Neural cell (in vitro differentiated cells): ENCODE measurements at regions not wholly inside any gene's neighbourhood (a gene's known extent, or its start where the extent isn't known, plus 50 kb on each side); places are given as distances from the start of the nearest gene placed in this dataset.

ENCODE experiments used
- H2AFZ ChIP-seq: fragments of 200-600, 300-800 bp; sonication (generic), shearing (Covaris generic); 2 replicates; pipeline ENCODE4 v1.6.0; 2014; ENCODE audit warnings: low read depth, mild to moderate bottlenecking, antibody characterized with exemption, low read length, moderate library complexity
- H3F3A ChIP-seq: fragments of 200-600 bp; shearing (Covaris generic); 2 replicates; pipeline ENCODE4 v1.6.1; 2016; ENCODE audit warnings: mild to moderate bottlenecking, moderate library complexity, mixed read lengths, antibody characterized with exemption, low read length; ENCODE audit not compliant: insufficient read depth, poor library complexity, severe bottlenecking
- H3K27ac ChIP-seq: fragments of 200-600, 300-800 bp; sonication (generic), shearing (Covaris generic); 2 replicates; pipeline ENCODE4 v1.5.1; 2014; ENCODE audit warnings: mild to moderate bottlenecking, low read length, moderate library complexity
- H3K27me3 ChIP-seq: fragments of 300-800, 200-600 bp; sonication (generic), shearing (Covaris generic); 2 replicates; pipeline ENCODE4 v1.6.0; 2014; ENCODE audit warnings: mild to moderate bottlenecking, low read depth, low read length, moderate library complexity; ENCODE audit not compliant: insufficient read depth
- H3K36me3 ChIP-seq: fragments of 300-800, 200-600 bp; sonication (generic), shearing (Covaris generic); 2 replicates; pipeline ENCODE4 v1.5.1; 2014; ENCODE audit warnings: mild to moderate bottlenecking, antibody characterized with exemption, low read length, moderate library complexity; ENCODE audit not compliant: insufficient read depth
- H3K4me2 ChIP-seq: fragments of 300-800, 200-600 bp; sonication (generic), shearing (Covaris generic); 2 replicates; pipeline ENCODE4 v1.6.0; 2014; ENCODE audit warnings: mild to moderate bottlenecking, low read length
- H3K4me3 ChIP-seq: fragments of 300-800, 200-600 bp; sonication (generic), shearing (Covaris generic); 2 replicates; pipeline ENCODE4 v1.5.1; 2014; ENCODE audit warnings: mild to moderate bottlenecking, low read length, moderate library complexity
- H3K79me2 ChIP-seq: fragments of 200-600 bp; shearing (Covaris generic); replicated peaks from 2 replicates; pipeline ENCODE4 v1.6.0; 2014; ENCODE audit warnings: mild to moderate bottlenecking, low read length, moderate library complexity; ENCODE audit not compliant: insufficient read depth
- H3K9ac ChIP-seq: fragments of 300-800, 200-600 bp; sonication (generic), shearing (Covaris generic); 2 replicates; pipeline ENCODE4 v1.6.1; 2016; ENCODE audit warnings: mild to moderate bottlenecking, low read length, mixed read lengths
- H3K9me2 ChIP-seq: fragments of 200-600 bp; shearing (Covaris generic); 2 replicates; pipeline ENCODE4 v1.6.1; 2016; ENCODE audit warnings: mild to moderate bottlenecking, low read length, mixed read lengths; ENCODE audit not compliant: insufficient read depth
- H3K9me3 ChIP-seq: fragments of 200-600, 300-800 bp; sonication (generic), shearing (Covaris generic); 2 replicates; pipeline ENCODE4 v1.6.1; 2016; ENCODE audit warnings: mild to moderate bottlenecking, mixed run types, low read length, moderate library complexity, mixed read lengths
- H4K20me1 ChIP-seq: fragments of 200-600 bp; shearing (Covaris generic); 2 replicates; pipeline ENCODE4 v1.6.1; 2016; ENCODE audit warnings: mild to moderate bottlenecking, mixed run types; ENCODE audit not compliant: insufficient read depth
- EP300 ChIP-seq: fragments of 450-650 bp; conservative IDR thresholded peaks from 2 replicates; pipeline ENCODE4 v1.6.1; 2014; ENCODE audit warnings: antibody characterized with exemption, mild to moderate bottlenecking, moderate library complexity; ENCODE audit not compliant: poor library complexity, severe bottlenecking
- EZH2 ChIP-seq: fragments of 200-600, 300-800 bp; shearing (Covaris generic), sonication (generic); IDR thresholded peaks from 2 replicates; pipeline ENCODE4 v1.6.1; 2014; ENCODE audit warnings: antibody characterized with exemption, low read length, borderline replicate concordance, mild to moderate bottlenecking; ENCODE audit not compliant: insufficient read depth, poor library complexity, severe bottlenecking
- MXI1 ChIP-seq: fragments of 450-650 bp; conservative IDR thresholded peaks from 2 replicates; pipeline ENCODE4 v1.6.1; 2014; ENCODE audit warnings: antibody characterized with exemption, mild to moderate bottlenecking; ENCODE audit not compliant: poor library complexity, severe bottlenecking
- POLR2AphosphoS5 ChIP-seq: IDR thresholded peaks from 2 replicates; pipeline ENCODE4 v1.6.1; 2012
- RAD21 ChIP-seq: fragments of 450-650 bp; conservative IDR thresholded peaks from 2 replicates; pipeline ENCODE4 v1.6.1; 2014; ENCODE audit warnings: antibody characterized with exemption, mild to moderate bottlenecking, moderate library complexity
- SMC3 ChIP-seq: fragments of 450-650 bp; conservative IDR thresholded peaks from 2 replicates; pipeline ENCODE4 v1.6.1; 2014; ENCODE audit warnings: antibody characterized with exemption, mild to moderate bottlenecking, moderate library complexity; ENCODE audit not compliant: poor library complexity
- TAF1 ChIP-seq: IDR thresholded peaks from 2 replicates; pipeline ENCODE4 v1.6.1; 2012; ENCODE audit warnings: low read depth
- TF ChIP-seq, protein P1 (sequence below): IDR thresholded peaks from 2 replicates; pipeline ENCODE4 v1.6.1; 2012; ENCODE audit warnings: borderline replicate concordance
- TF ChIP-seq, protein P2 (sequence below): fragments of 450-650 bp; IDR thresholded peaks from 2 replicates; pipeline ENCODE4 v1.5.1; 2014; ENCODE audit warnings: antibody characterized with exemption, mild to moderate bottlenecking, moderate library complexity; ENCODE audit not compliant: poor library complexity, severe bottlenecking

DNA sequence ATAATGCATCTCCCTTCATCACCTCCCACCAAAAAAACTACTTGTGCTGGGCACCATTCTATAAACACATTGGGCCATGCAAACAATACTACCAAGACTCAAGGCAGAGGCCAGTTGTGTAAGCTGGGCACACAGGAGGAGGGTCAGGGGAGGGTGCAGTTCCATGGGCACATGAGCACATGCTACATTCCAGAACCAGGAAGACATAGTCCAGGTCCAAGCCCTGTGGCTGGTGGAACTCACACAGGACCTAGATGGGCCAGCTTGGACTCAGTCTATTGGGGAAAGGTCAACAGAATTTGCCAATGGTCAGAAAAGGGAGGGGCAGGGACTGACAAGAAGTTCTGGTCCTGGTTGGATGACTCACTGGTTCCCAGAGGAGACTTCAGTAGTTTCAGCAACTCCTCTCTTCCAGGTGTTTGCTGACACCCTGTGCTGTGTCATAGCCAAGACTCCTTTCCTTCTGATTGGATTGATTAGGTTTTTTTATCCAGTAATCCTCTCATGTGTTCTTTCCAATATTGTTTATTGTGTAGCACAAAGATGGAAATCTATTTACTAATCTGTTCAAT, 249.7 kb downstream of the C1orf94 start:
- TF ChIP-seq EP300, result no peak
- TF ChIP-seq TAF1, result no peak
- TF ChIP-seq, protein P1, sequence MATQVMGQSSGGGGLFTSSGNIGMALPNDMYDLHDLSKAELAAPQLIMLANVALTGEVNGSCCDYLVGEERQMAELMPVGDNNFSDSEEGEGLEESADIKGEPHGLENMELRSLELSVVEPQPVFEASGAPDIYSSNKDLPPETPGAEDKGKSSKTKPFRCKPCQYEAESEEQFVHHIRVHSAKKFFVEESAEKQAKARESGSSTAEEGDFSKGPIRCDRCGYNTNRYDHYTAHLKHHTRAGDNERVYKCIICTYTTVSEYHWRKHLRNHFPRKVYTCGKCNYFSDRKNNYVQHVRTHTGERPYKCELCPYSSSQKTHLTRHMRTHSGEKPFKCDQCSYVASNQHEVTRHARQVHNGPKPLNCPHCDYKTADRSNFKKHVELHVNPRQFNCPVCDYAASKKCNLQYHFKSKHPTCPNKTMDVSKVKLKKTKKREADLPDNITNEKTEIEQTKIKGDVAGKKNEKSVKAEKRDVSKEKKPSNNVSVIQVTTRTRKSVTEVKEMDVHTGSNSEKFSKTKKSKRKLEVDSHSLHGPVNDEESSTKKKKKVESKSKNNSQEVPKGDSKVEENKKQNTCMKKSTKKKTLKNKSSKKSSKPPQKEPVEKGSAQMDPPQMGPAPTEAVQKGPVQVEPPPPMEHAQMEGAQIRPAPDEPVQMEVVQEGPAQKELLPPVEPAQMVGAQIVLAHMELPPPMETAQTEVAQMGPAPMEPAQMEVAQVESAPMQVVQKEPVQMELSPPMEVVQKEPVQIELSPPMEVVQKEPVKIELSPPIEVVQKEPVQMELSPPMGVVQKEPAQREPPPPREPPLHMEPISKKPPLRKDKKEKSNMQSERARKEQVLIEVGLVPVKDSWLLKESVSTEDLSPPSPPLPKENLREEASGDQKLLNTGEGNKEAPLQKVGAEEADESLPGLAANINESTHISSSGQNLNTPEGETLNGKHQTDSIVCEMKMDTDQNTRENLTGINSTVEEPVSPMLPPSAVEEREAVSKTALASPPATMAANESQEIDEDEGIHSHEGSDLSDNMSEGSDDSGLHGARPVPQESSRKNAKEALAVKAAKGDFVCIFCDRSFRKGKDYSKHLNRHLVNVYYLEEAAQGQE, result no peak
- TF ChIP-seq RAD21, result no peak
- no peak for TF ChIP-seq MXI1
- no peak for TF ChIP-seq EZH2
- TF ChIP-seq SMC3, result no peak
- TF ChIP-seq POLR2AphosphoS5, result no peak
- TF ChIP-seq, protein P2, sequence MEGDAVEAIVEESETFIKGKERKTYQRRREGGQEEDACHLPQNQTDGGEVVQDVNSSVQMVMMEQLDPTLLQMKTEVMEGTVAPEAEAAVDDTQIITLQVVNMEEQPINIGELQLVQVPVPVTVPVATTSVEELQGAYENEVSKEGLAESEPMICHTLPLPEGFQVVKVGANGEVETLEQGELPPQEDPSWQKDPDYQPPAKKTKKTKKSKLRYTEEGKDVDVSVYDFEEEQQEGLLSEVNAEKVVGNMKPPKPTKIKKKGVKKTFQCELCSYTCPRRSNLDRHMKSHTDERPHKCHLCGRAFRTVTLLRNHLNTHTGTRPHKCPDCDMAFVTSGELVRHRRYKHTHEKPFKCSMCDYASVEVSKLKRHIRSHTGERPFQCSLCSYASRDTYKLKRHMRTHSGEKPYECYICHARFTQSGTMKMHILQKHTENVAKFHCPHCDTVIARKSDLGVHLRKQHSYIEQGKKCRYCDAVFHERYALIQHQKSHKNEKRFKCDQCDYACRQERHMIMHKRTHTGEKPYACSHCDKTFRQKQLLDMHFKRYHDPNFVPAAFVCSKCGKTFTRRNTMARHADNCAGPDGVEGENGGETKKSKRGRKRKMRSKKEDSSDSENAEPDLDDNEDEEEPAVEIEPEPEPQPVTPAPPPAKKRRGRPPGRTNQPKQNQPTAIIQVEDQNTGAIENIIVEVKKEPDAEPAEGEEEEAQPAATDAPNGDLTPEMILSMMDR, result no peak
- H3K79me2 ChIP-seq, result no peaks in the 10 kb centered on the region
- H3K36me3 ChIP-seq, result no peaks in the 10 kb centered on the region
- no peaks in the 10 kb centered on the region for H3F3A ChIP-seq
- H3K27me3 ChIP-seq, result no peaks in the 10 kb centered on the region
- no peak overlapping the region for H3K4me2 ChIP-seq
- H3K9ac ChIP-seq, result no peak overlapping the region
- H4K20me1 ChIP-seq, result no peaks in the 10 kb centered on the region
- no peak overlapping the region for H3K4me3 ChIP-seq
- H3K9me3 ChIP-seq, result no peaks in the 10 kb centered on the region
- no peak overlapping the region for H3K27ac ChIP-seq
- H2AFZ ChIP-seq, result no peak overlapping the region
- no peaks in the 10 kb centered on the region for H3K9me2 ChIP-seq

DNA sequence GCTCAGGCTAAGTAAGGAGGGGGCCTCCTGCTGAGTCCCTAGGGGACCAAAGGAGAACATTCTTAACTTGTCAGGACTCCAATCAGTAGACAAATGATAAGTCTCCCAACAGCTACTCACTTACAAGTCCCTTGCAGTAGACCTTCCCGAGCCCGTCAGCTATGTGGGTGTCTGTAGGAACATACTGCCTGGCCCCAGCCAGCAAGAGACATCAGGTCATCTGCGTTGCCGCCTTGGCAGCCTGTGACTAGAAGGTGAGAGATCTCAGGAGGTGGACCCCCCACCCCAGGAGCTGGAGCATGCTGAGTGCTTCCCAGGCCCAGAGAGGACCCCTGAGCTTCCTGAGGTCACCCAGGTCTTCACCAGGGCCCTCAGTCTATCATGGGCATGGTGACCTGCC, 250.5 kb downstream of the C1orf94 start:
- Histone ChIP-seq H3K9ac (no peak overlapping the region), H3K27me3 (no peaks in the 10 kb centered on the region), H3K9me2 (no peaks in the 10 kb centered on the region), H3K9me3 (no peaks in the 10 kb centered on the region), H3F3A (no peaks in the 10 kb centered on the region), H3K4me2 (no peak overlapping the region), H3K27ac (no peak overlapping the region), H3K4me3 (no peak overlapping the region), H3K79me2 (no peaks in the 10 kb centered on the region), H4K20me1 (no peaks in the 10 kb centered on the region), H3K36me3 (no peaks in the 10 kb centered on the region), H2AFZ (no peak overlapping the region)
- TF ChIP-seq MXI1 (no peak), EP300 (no peak), POLR2AphosphoS5 (no peak), EZH2 (no peak), SMC3 (no peak), TAF1 (no peak), RAD21 (no peak)
- TF ChIP-seq, protein P1, result no peak
- TF ChIP-seq, protein P2, result no peak
